GM23338 (cell line): ENCODE measurements at regions not wholly inside any gene's neighbourhood (a gene's known extent, or its start where the extent isn't known, plus 50 kb on each side); places are given as distances from the start of the nearest gene placed in this dataset.

Source experiments
- ATAC-seq: fragments of 200-7000 bp; cut with Tn5 transposase; 3 replicates; pipeline ENCODE4 v1.9.1; 2020
- DNase-seq: peaks from one replicate; pipeline ENCODE4 v3.0.0-alpha.2; 2015; ENCODE audit warnings: low spot score
- H2AFZ ChIP-seq: fragments of 200-600 bp; sonication (generic); 2 replicates; pipeline ENCODE4 v1.8.0; 2016; ENCODE audit warnings: antibody characterized with exemption, mild to moderate bottlenecking, moderate library complexity
- H3F3A ChIP-seq: fragments of 200-600 bp; sonication (generic); replicated peaks from 2 replicates; pipeline ENCODE4 v1.8.0; 2017; ENCODE audit warnings: antibody characterized with exemption, mixed run types, low read depth
- H3K27ac ChIP-seq: fragments of 200-600 bp; sonication (generic); 2 replicates; pipeline ENCODE4 v1.6.1; 2016; ENCODE audit warnings: low read depth
- H3K27me3 ChIP-seq: fragments of 200-600 bp; sonication (generic); 2 replicates; pipeline ENCODE4 v1.8.0; 2016; ENCODE audit warnings: mild to moderate bottlenecking, mixed run types, moderate library complexity; ENCODE audit not compliant: insufficient read depth
- H3K36me3 ChIP-seq: fragments of 200-600 bp; sonication (generic); 2 replicates; pipeline ENCODE4 v1.8.0; 2016; ENCODE audit warnings: mild to moderate bottlenecking; ENCODE audit not compliant: insufficient read depth
- H3K4me1 ChIP-seq: fragments of 200-600 bp; sonication (generic); 2 replicates; pipeline ENCODE4 v1.8.0; 2016; ENCODE audit warnings: mild to moderate bottlenecking, moderate library complexity; ENCODE audit not compliant: insufficient read depth
- H3K4me2 ChIP-seq: fragments of 200-600 bp; sonication (generic); 2 replicates; pipeline ENCODE4 v1.7.1; 2017; ENCODE audit warnings: mixed run types
- H3K4me3 ChIP-seq: fragments of 200-600 bp; sonication (generic); 2 replicates; pipeline ENCODE4 v1.6.1; 2016; ENCODE audit warnings: mixed run types
- H3K79me2 ChIP-seq: fragments of 200-600 bp; sonication (generic); replicated peaks from 2 replicates; pipeline ENCODE4 v1.8.0; 2017; ENCODE audit warnings: mild to moderate bottlenecking; ENCODE audit not compliant: insufficient read depth
- H3K9me2 ChIP-seq: fragments of 200-600 bp; sonication (generic); 2 replicates; pipeline ENCODE4 v1.8.0; 2017; ENCODE audit not compliant: insufficient read depth
- H4K20me1 ChIP-seq: fragments of 200-600 bp; sonication (generic); replicated peaks from 2 replicates; pipeline ENCODE4 v1.8.0; 2017; ENCODE audit warnings: mild to moderate bottlenecking; ENCODE audit not compliant: insufficient read depth
- H3K27ac Mint-ChIP-seq: 2 replicates; pipeline ENCODE4 v1.8.0; 2020; ENCODE audit warnings: inconsistent platforms, mild to moderate bottlenecking, moderate library complexity, mixed read lengths
- H3K27me3 Mint-ChIP-seq: 3 replicates; pipeline ENCODE4 v1.8.0; 2022; ENCODE audit warnings: low read depth, mild to moderate bottlenecking, moderate library complexity, mixed read lengths, inconsistent platforms; ENCODE audit not compliant: insufficient read depth, poor library complexity
- H3K36me3 Mint-ChIP-seq: 3 replicates; pipeline ENCODE4 v1.8.0; 2021; ENCODE audit warnings: low read depth, mild to moderate bottlenecking, inconsistent platforms, moderate library complexity, mixed read lengths
- H3K4me1 Mint-ChIP-seq: 3 replicates; pipeline ENCODE4 v1.8.0; 2020; ENCODE audit warnings: mild to moderate bottlenecking, inconsistent platforms, mixed read lengths
- H3K4me3 Mint-ChIP-seq: 3 replicates; pipeline ENCODE4 v1.8.0; 2021; ENCODE audit warnings: moderate library complexity, mild to moderate bottlenecking, inconsistent platforms, mixed read lengths
- H3K9me3 Mint-ChIP-seq: 3 replicates; pipeline ENCODE4 v1.8.0; 2020; ENCODE audit warnings: moderate library complexity, mild to moderate bottlenecking, inconsistent platforms, mixed read lengths
- CREB1 ChIP-seq: fragments of 250-450 bp; sonication (Bioruptor Pico); IDR thresholded peaks from 2 replicates; pipeline ENCODE4 v1.5.0; 2020; ENCODE audit warnings: low read depth, mild to moderate bottlenecking, moderate library complexity
- CTCF ChIP-seq, 2 experiments: fragments of 200-600 bp in 1 of 2; sonication (generic) in 1 of 2; conservative IDR thresholded peaks; 2 replicates each; pipeline versions ENCODE4 v1.5.1 to v1.6.1; 2016 to 2017; ENCODE audit warnings: antibody characterized with exemption in 2 of 2, low read depth in 2 of 2, mild to moderate bottlenecking in 2 of 2, moderate library complexity in 1 of 2
- ETS1 ChIP-seq: IDR thresholded peaks from 2 replicates; pipeline ENCODE4 v1.6.1; 2016; ENCODE audit warnings: antibody characterized with exemption
- EZH2 ChIP-seq: fragments of 200-600 bp; sonication (generic); IDR thresholded peaks from one replicate; pipeline ENCODE4 v1.8.0; 2017; ENCODE audit warnings: antibody characterized with exemption, mild to moderate bottlenecking, low read depth; ENCODE audit not compliant: unreplicated experiment
- EZH2phosphoT487 ChIP-seq: fragments of 200-600 bp; sonication (generic); IDR thresholded peaks from one replicate; pipeline ENCODE4 v1.8.1; 2018; ENCODE audit warnings: antibody characterized with exemption; ENCODE audit not compliant: unreplicated experiment
- JUNB ChIP-seq: IDR thresholded peaks from one replicate; pipeline ENCODE4 v1.6.1; 2016; ENCODE audit warnings: antibody characterized with exemption; ENCODE audit not compliant: unreplicated experiment
- POLR2AphosphoS5 ChIP-seq: IDR thresholded peaks from 2 replicates; pipeline ENCODE4 v1.6.1; 2016; ENCODE audit warnings: antibody characterized with exemption, low read depth
- STAT1 ChIP-seq: IDR thresholded peaks from one replicate; pipeline ENCODE4 v1.6.1; 2016; ENCODE audit warnings: antibody characterized with exemption; ENCODE audit not compliant: unreplicated experiment
- ZNF114 ChIP-seq: fragments of 250-450 bp; sonication (Bioruptor Pico); IDR thresholded peaks from 2 replicates; pipeline ENCODE4 v1.5.0; 2020; ENCODE audit warnings: mild to moderate bottlenecking, moderate library complexity
- TF ChIP-seq, protein P1 (sequence below): fragments of 250-450 bp; sonication (Bioruptor Pico); IDR thresholded peaks from 2 replicates; pipeline ENCODE4 v1.5.0; 2020; ENCODE audit warnings: mild to moderate bottlenecking, moderate library complexity
- TF ChIP-seq, protein P2 (sequence below): IDR thresholded peaks from one replicate; pipeline ENCODE4 v1.6.1; 2018; ENCODE audit warnings: antibody characterized with exemption; ENCODE audit not compliant: unreplicated experiment

DNA sequence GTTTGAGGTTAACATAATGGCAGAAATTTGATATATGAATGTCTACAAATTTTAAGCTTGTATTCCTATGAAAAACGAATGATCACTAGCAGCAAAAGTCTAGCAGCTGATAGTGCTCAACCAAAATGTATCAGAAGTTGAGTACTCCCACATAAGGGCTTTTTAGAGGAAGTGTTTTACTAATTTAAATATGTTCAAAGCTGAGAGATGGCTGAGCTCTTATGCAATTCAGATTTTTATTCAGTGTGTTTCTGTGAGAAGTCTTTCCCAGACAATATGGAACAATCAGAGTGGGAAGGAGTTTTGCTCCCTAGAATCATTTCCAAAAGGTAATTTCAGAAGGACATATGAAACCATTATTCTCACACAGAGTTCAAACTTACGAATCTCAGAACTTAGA, 327.0 kb downstream of the ZPLD1 start:
- H4K20me1 ChIP-seq = no peaks in the 10 kb centered on the region
- Mint-ChIP-seq H3K27ac (no peak overlapping the region), H3K4me3 (no peak overlapping the region), H3K4me1 (peaks cover 9% of the 10 kb centered on the region; the same call in 2 of the 3 replicates), H3K9me3 (no peaks in the 10 kb centered on the region; the same call in 2 of the 3 replicates), H3K27me3 (no peaks in the 10 kb centered on the region), H3K36me3 (no peaks in the 10 kb centered on the region)
- no peak overlapping the region for H3K27ac ChIP-seq
- TF ChIP-seq ETS1 (no peak), CREB1 (CRISPR knock-in tag) (no peak), ZNF114 (no peak), POLR2AphosphoS5 (no peak), STAT1 (no peak), EZH2 (no peak), CTCF (conservative IDR thresholded peaks at IDR 0.05; ENCODE audit: low read depth in 2 of 2) (no peak), JUNB (no peak), EZH2phosphoT487 (no peak)
- TF ChIP-seq, protein P1, sequence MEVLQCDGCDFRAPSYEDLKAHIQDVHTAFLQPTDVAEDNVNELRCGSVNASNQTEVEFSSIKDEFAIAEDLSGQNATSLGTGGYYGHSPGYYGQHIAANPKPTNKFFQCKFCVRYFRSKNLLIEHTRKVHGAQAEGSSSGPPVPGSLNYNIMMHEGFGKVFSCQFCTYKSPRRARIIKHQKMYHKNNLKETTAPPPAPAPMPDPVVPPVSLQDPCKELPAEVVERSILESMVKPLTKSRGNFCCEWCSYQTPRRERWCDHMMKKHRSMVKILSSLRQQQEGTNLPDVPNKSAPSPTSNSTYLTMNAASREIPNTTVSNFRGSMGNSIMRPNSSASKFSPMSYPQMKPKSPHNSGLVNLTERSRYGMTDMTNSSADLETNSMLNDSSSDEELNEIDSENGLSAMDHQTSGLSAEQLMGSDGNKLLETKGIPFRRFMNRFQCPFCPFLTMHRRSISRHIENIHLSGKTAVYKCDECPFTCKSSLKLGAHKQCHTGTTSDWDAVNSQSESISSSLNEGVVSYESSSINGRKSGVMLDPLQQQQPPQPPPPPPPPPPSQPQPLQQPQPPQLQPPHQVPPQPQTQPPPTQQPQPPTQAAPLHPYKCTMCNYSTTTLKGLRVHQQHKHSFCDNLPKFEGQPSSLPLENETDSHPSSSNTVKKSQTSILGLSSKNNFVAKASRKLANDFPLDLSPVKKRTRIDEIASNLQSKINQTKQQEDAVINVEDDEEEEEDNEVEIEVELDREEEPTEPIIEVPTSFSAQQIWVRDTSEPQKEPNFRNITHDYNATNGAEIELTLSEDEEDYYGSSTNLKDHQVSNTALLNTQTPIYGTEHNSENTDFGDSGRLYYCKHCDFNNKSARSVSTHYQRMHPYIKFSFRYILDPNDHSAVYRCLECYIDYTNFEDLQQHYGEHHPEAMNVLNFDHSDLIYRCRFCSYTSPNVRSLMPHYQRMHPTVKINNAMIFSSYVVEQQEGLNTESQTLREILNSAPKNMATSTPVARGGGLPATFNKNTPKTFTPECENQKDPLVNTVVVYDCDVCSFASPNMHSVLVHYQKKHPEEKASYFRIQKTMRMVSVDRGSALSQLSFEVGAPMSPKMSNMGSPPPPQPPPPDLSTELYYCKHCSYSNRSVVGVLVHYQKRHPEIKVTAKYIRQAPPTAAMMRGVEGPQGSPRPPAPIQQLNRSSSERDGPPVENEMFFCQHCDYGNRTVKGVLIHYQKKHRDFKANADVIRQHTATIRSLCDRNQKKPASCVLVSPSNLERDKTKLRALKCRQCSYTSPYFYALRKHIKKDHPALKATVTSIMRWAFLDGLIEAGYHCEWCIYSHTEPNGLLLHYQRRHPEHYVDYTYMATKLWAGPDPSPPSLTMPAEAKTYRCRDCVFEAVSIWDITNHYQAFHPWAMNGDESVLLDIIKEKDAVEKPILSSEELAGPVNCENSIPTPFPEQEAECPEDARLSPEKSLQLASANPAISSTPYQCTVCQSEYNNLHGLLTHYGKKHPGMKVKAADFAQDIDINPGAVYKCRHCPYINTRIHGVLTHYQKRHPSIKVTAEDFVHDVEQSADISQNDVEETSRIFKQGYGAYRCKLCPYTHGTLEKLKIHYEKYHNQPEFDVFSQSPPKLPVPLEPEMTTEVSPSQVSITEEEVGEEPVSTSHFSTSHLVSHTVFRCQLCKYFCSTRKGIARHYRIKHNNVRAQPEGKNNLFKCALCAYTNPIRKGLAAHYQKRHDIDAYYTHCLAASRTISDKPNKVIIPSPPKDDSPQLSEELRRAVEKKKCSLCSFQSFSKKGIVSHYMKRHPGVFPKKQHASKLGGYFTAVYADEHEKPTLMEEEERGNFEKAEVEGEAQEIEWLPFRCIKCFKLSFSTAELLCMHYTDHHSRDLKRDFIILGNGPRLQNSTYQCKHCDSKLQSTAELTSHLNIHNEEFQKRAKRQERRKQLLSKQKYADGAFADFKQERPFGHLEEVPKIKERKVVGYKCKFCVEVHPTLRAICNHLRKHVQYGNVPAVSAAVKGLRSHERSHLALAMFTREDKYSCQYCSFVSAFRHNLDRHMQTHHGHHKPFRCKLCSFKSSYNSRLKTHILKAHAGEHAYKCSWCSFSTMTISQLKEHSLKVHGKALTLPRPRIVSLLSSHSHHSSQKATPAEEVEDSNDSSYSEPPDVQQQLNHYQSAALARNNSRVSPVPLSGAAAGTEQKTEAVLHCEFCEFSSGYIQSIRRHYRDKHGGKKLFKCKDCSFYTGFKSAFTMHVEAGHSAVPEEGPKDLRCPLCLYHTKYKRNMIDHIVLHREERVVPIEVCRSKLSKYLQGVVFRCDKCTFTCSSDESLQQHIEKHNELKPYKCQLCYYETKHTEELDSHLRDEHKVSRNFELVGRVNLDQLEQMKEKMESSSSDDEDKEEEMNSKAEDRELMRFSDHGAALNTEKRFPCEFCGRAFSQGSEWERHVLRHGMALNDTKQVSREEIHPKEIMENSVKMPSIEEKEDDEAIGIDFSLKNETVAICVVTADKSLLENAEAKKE (CRISPR knock-in tag) = no peak
- TF ChIP-seq, protein P2, sequence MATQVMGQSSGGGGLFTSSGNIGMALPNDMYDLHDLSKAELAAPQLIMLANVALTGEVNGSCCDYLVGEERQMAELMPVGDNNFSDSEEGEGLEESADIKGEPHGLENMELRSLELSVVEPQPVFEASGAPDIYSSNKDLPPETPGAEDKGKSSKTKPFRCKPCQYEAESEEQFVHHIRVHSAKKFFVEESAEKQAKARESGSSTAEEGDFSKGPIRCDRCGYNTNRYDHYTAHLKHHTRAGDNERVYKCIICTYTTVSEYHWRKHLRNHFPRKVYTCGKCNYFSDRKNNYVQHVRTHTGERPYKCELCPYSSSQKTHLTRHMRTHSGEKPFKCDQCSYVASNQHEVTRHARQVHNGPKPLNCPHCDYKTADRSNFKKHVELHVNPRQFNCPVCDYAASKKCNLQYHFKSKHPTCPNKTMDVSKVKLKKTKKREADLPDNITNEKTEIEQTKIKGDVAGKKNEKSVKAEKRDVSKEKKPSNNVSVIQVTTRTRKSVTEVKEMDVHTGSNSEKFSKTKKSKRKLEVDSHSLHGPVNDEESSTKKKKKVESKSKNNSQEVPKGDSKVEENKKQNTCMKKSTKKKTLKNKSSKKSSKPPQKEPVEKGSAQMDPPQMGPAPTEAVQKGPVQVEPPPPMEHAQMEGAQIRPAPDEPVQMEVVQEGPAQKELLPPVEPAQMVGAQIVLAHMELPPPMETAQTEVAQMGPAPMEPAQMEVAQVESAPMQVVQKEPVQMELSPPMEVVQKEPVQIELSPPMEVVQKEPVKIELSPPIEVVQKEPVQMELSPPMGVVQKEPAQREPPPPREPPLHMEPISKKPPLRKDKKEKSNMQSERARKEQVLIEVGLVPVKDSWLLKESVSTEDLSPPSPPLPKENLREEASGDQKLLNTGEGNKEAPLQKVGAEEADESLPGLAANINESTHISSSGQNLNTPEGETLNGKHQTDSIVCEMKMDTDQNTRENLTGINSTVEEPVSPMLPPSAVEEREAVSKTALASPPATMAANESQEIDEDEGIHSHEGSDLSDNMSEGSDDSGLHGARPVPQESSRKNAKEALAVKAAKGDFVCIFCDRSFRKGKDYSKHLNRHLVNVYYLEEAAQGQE = no peak
- no peaks in the 10 kb centered on the region for H3K79me2 ChIP-seq
- no peaks in the 10 kb centered on the region for H3K36me3 ChIP-seq
- H3F3A ChIP-seq = no peaks in the 10 kb centered on the region
- no peak overlapping the region for H3K4me3 ChIP-seq
- no peak overlapping the region for H3K4me2 ChIP-seq
- H3K27me3 ChIP-seq = no peaks in the 10 kb centered on the region
- DNase-seq (no peak), ATAC-seq (no peak)
- no peak overlapping the region for H2AFZ ChIP-seq
- peaks cover 8% of the 10 kb centered on the region for H3K4me1 ChIP-seq
- no peaks in the 10 kb centered on the region; the same call in 1 of the 2 replicates for H3K9me2 ChIP-seq
